GM12864 (cell line): ENCODE measurements at regions not wholly inside any gene's neighbourhood (a gene's known extent, or its start where the extent isn't known, plus 50 kb on each side); places are given as distances from the start of the nearest gene placed in this dataset.

Experiments
- DNase-seq: peaks from one replicate; pipeline ENCODE4 v3.0.0-alpha.2; 2011; ENCODE audit warnings: low read depth
- H3K4me3 ChIP-seq: 2 replicates; pipeline ENCODE4 v1.5.1; 2011; ENCODE audit warnings: mild to moderate bottlenecking, low read depth, low read length, control low read depth
- TF ChIP-seq, protein P1 (sequence below): IDR thresholded peaks from 2 replicates; pipeline ENCODE4 v1.5.1; 2011; ENCODE audit warnings: low read depth, mild to moderate bottlenecking, moderate library complexity, low read length, control low read depth, inconsistent platforms; ENCODE audit errors: missing control alignments

DNA sequence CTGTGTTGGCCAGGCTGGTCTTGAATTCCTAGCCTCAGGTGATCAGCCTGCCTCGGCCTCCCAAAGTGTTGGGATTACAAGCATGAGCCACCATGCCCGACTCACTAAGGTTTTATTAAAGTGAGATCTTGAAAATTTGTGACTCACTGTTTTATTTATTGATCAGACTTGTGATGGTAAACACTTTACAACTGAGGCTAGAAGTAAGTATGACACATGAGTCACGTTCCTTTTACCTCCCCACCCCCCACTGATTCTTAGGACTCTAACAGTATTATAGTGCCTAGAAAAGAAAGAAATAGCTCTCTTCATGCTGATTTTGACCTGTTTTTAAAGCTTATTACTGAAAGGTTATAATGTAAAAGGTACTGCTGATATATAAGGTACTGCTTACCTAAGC lies 160.6 kb downstream of the TANC2 start:
- TF ChIP-seq, protein P1, sequence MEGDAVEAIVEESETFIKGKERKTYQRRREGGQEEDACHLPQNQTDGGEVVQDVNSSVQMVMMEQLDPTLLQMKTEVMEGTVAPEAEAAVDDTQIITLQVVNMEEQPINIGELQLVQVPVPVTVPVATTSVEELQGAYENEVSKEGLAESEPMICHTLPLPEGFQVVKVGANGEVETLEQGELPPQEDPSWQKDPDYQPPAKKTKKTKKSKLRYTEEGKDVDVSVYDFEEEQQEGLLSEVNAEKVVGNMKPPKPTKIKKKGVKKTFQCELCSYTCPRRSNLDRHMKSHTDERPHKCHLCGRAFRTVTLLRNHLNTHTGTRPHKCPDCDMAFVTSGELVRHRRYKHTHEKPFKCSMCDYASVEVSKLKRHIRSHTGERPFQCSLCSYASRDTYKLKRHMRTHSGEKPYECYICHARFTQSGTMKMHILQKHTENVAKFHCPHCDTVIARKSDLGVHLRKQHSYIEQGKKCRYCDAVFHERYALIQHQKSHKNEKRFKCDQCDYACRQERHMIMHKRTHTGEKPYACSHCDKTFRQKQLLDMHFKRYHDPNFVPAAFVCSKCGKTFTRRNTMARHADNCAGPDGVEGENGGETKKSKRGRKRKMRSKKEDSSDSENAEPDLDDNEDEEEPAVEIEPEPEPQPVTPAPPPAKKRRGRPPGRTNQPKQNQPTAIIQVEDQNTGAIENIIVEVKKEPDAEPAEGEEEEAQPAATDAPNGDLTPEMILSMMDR, result no peak
- no peak for DNase-seq

DNA sequence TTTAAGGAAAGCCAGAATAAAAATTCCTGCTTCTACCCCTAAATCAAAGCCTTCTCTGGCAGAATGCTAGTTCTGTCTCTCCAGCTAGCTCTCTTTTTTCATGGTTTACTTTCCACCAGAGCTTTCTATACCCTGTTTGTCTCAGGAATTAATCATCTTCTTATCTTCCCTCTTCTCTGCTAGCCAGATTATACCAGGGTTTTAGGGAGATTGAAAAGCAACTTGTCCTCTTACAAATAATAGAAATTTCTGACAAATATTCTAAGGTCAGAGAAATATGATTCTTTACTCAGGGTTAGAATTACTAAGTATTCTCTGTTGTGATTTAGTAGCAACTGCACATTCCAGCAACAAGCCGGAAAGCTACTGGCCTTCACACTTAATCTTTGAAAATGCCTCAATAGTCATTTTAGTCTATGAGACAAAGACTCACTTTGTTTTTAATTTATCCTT lies 166.4 kb downstream of the TANC2 start:
- TF ChIP-seq, protein P1, result no peak
- no peak for DNase-seq

More for the DNA sequence above, 160.6 kb downstream of the TANC2 start:
- H3K4me3 ChIP-seq, result no peak overlapping the region

DNA sequence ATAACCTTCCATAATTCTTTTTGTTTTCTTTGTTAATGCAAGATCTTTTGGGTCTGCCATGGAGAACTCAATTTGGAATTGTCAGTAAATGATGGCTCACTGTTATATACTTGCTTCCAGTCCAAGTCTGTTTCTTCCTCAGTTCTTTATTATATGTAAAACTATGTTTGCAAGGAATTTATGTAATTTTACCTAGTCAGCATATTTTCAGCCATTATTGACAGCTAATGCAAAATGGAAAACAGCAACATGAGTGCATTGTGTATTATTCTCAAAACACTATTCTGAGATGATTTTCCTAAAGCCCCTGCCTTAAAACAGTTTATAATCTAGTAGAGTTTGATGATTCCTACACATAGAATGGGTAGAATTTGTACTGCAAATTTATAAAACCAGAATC lies 167.5 kb downstream of the TANC2 start:
- DNase-seq, result no peak
- TF ChIP-seq, protein P1, result no peak
- H3K4me3 ChIP-seq, result no peak overlapping the region

More for the DNA sequence above, 166.4 kb downstream of the TANC2 start:
- no peak overlapping the region for H3K4me3 ChIP-seq

DNA sequence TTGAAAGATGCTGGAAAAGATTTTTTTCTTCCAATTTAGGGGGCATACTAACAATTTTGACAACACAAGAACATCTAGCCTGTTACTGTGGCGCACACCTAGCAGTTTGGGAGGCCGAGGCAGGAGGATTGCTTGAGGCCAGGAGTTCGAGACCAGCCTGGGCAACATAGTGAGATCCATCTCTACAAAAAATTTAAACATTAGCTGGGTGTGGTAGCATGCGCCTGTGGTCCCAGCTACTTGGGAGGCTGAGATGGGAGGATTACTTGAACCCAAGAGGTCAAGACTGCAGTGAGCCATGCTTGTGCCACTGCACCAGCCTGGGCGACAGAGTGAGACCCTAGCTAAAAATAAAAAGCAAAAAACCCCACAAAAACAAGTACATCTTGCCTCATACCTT lies 168.8 kb downstream of the TANC2 start:
- H3K4me3 ChIP-seq, result no peak overlapping the region
- DNase-seq, result no peak
- TF ChIP-seq, protein P1, result no peak

DNA sequence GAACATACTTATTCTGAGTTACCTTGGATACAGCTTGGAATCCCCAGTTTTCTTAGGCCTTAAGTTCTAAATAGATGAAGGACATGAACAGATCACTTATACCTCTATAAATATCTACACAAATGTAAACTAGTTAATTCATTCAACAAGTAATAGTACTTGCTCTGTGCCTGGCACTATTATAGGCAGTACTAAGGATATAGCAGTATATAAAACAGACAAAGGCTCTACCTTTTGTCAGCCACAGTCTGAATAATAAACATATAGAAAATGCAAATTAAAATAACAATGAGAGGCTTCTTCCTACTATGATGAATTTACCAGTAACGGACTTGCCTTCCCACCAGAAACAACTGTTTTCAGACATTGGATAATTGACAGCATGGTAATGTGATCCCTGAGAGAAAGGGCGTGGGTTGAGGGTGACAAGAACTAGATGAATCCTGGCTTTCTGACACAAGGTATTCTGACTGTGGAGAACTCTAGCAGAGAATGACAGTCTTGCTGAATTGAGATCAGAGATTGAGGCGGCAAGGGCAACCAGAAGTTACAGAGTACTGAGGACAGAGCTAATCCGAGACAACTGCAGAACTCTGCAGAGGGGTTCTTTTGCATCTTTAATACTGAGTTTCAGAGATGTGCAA lies 170.5 kb downstream of the TANC2 start:
- no peak for DNase-seq
- no peak overlapping the region for H3K4me3 ChIP-seq
- TF ChIP-seq, protein P1, result no peak

DNA sequence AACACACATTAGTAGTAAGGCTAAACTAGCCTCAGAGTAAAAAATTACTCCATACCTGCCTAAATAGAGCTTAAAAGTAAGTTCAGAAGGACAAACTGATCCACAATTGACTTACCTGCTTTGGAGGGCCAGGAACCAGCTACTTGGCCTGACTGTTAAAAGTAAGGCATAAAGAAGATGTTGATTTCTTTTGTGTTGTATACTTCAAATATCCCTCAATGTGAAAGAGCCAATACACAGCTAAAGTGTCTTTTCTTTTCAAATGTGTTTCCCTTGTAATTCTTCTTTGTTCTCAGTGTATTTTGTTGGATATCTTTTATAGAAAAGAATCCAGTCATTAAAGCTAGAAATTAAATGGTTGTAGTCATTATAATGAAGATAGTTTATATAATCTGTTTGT lies 171.1 kb downstream of the TANC2 start:
- TF ChIP-seq, protein P1, result no peak
- no peak overlapping the region for H3K4me3 ChIP-seq
- DNase-seq, result no peak

DNA sequence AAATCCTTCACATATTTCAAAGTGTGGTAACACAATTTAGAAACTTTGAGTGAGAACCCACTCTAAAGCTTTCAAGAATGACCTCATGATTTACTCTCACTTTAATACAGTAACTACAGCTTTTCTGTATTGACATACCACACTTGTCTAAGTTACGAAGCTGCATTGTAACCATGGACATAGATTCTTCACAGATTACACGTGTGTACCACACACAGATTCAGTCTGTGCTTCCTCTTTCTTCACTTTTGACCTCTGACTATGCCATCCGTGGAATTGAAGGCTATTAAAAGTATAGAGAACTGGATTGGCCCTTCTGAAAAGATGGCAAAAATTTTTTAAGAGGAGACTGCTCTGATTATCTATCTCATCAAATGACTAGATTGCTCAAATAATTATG lies 172.7 kb downstream of the TANC2 start:
- TF ChIP-seq, protein P1, result no peak
- no peak overlapping the region for H3K4me3 ChIP-seq
- DNase-seq, result no peak
